ENCODE measurements at regions not wholly inside any gene's neighbourhood (a gene's known extent, or its start where the extent isn't known, plus 50 kb on each side); places are given as distances from the start of the nearest gene placed in this dataset.

DNA sequence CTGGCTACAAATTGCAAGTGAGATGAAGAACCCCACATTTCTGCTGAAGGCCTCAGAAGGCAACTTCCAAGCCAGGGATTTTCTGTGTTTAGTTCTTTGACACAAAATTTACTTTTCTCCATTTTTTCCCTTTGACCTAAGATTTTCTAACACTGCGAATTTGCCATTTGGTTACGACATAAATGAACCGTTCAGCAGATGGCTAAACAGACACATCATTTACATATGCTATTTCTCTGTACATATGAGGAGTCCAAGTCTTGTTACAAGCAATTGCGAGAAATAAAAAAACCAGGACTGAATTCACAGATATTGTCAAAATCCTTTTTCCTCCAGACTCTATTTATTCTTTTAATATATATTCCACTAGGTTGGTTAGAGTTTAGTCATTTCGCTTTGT lies 978.6 kb downstream of the NLGN4X start:
- no peak for TF ChIP-seq POLR2A (IDR thresholded peaks at IDR 0.05; ENCODE audit: low read depth, low read length)
- TF ChIP-seq POLR2AphosphoS5 (IDR thresholded peaks at IDR 0.05; ENCODE audit: low read depth, low read length): no peak
- TF ChIP-seq POU2F2 (IDR thresholded peaks at IDR 0.05; ENCODE audit: low read depth, low read length): no peak

Measured in GM12891 (cell line).